ENCODE measurements at regions not wholly inside any gene's neighbourhood (a gene's known extent, or its start where the extent isn't known, plus 50 kb on each side); places are given as distances from the start of the nearest gene placed in this dataset.

GRCh38 chr6:140908505-140908904 lies 1224.2 kb upstream of the GJE1 start:
- no peak for DNase-seq (ENCODE audit: low read depth)

DNA sequence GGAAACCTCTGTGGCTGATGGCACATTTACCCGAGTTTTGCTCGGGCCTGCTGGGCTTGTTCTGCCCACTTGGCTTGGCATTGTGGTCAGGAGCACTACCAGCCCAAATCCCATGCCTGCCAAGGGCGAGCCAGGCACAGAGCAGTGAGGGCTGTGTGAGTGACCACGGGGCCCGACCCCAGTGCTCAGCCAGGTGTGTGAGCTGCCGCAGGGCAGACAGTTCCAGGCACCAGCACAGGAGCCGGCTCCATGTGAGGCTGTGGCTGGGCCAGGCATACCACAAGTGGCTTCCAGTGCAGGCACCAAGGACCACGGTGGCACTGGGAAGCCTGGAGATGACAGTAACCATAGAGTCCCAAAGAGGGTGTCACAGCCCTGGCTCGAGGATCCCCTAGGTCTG lies 1225.5 kb upstream of the GJE1 start:
- no peak for DNase-seq (ENCODE audit: low read depth)

GRCh38 chr6:140905724-140906123 lies 1227.0 kb upstream of the GJE1 start:
- DNase-seq (ENCODE audit: low read depth): no peak

- DNase-seq (ENCODE audit: low read depth): no peak
Observed at GRCh38 chr6:140905050-140905449, 1227.7 kb upstream of the GJE1 start.

DNA sequence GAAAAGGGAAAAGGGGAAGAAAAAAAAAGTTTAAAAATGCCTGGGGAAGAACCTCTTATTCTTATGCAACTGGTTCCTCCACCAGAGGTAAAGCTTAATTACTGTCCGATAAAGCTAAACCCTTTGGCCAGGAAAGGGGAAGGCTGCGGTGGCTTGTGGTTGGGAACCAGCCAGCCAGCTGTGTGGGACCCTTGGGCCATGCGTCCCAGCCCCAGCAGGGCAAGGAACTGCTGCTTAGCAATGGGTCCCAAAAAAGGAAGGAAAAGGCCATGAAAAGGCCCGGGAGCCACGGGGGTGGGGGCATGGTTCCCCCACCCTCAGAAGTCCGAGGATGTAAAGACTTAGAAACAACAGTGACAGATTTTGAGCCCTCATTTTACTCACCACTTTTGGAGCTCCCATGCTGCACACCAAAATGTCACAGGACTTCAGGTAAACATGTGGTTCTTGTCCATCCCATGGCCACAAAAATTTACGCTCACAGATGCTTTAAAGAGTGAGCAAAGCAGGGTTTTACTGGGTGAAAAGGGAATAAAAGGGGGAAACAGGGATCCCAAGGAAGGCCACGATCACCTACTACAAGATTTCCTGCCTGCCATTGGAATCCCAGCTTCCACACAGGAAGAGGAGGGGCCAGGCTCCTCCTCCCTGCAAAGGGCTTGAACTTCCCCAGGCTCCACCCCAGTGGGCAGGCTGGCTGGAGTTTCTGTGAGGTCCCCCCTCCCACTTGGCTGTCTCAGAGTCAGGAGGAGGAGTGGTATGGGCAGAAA lies 1234.7 kb upstream of the GJE1 start:
- DNase-seq (ENCODE audit: low read depth): no peak

- DNase-seq (ENCODE audit: low read depth): no peak
Observed at GRCh38 chr6:140897349-140897748, 1235.4 kb upstream of the GJE1 start.

GRCh38 chr6:140893432-140893831 lies 1239.3 kb upstream of the GJE1 start:
- DNase-seq (ENCODE audit: low read depth): no peak

DNA sequence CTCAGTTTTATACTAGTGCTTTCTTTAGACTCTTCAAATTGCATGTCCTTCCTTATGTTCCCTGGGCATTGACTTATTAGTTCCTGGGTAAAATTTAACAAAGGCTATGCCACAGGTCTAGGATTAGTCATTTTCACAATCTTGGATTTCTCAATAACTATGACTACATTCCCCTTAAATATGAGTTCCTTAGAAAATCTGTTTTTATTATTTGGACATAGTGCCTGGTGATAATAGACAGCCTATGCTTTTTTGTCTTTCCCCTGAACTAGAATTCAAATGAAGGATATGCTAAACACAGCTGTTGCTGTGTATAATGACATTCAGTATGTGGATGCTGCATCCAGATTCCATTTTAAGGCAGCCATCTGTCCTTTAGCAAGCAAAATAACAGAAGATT lies 1252.8 kb upstream of the GJE1 start:
- DNase-seq (ENCODE audit: low read depth): peak; percentile 36

GRCh38 chr6:140874066-140874465 lies 1258.7 kb upstream of the GJE1 start:
- DNase-seq (ENCODE audit: low read depth): no peak

- no peak for DNase-seq (ENCODE audit: low read depth)
Observed at GRCh38 chr6:140872885-140873284, 1259.8 kb upstream of the GJE1 start.

- DNase-seq (ENCODE audit: low read depth): no peak
Observed at GRCh38 chr6:140871911-140872310, 1260.8 kb upstream of the GJE1 start.

DNA sequence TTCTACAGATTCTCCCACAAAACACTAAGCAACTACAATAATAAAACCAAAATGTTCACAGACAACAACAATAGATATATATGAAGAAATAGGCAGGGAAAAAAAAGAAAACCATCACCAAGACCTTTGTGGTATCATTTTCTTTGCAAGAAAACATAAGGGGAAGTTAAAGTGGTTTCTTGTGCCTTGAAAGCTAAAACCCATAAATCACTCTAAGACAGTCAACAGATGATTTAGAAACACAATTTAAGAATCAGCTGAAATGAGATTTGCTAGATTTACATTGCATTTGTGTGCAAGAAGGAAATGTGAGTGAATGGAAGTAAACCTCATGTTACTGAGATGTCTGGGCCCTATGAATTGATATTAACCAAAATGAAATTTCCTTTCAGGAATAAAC lies 1265.4 kb upstream of the GJE1 start:
- no peak for DNase-seq (ENCODE audit: low read depth)

GRCh38 chr6:140858381-140858971 lies 1274.2 kb upstream of the GJE1 start:
- no peak for DNase-seq (ENCODE audit: low read depth)

- DNase-seq (ENCODE audit: low read depth): peak; percentile 56
Observed at GRCh38 chr6:140857739-140858380, 1274.9 kb upstream of the GJE1 start.

- DNase-seq (ENCODE audit: low read depth): no peak
Observed at GRCh38 chr6:140855520-140855919, 1277.2 kb upstream of the GJE1 start.

GRCh38 chr6:140854318-140854717 lies 1278.4 kb upstream of the GJE1 start:
- no peak for DNase-seq (ENCODE audit: low read depth)

DNA sequence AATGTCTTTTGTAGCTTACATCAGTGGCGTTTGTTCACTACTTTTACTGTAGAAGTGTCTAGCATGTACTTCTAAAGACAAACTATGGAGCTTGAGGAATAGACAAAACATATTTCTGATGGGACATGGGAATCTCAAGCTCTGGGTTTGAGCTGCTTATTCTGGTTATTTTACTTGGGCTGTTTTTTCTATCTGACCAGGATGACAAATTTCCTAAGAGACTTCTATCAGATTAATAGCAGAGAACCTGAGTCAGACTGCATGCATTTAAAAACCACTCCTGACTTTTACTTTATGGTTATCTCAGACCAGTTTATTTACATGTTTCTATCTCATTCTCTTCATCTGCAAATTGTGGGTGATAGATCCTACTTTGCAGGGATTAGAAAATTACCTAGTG lies 1282.3 kb upstream of the GJE1 start:
- DNase-seq (ENCODE audit: low read depth): no peak

DNA sequence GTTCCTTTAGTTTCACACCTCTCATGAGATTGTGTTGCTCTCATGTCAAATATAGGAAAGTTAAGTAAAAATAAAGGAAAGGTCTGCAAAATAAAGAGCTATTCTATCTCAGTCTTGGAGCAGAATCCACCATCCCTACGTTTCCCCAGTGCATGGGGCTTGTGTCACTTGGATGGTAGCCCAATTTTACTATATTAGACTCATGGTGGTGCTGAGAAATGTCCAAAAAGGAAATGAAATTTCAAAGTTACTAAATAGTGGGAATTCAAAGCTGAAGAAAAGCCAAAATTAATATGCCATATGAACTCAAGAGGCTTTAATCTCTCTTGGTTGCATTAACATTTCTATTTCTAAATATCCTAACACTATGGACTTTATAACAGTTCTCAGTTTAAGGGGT lies 1283.3 kb upstream of the GJE1 start:
- no peak for DNase-seq (ENCODE audit: low read depth)

- DNase-seq (ENCODE audit: low read depth): no peak
Observed at GRCh38 chr6:140847262-140847645, 1285.5 kb upstream of the GJE1 start.

DNA sequence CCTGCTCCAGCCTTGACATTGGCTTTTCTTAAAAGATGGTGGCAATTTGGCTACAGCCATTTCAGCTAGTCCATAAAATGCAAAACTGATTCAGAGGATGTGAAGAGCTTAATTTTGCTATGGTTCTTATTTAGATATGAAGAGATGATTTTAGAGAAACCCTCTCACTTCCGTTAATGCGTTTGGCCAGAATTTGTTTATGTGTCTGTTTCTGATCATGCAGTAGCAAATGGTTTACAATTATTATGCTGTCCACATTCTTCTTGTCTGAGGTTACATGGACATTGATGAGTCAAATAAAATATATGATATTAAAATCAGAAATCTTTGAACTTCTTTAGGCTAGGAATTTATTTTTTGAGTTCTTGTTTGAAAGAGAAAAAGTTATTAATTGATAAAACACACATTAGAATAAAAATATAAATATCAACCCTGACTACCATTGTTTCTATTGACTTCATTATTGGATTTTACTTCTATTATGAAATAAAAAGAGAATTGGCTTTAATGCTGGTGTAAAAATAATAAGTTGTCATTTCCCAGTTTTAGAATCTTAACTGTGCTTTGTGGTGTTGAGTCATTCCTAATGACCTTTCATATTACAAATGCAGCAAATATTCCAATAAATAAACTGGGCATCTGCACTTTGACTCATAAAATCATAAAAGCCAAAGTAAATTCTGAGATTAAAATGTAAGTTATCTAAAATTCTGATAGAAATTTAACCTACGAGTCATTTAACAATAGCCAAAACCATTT lies 1286.0 kb upstream of the GJE1 start:
- no peak for DNase-seq (ENCODE audit: low read depth)

GRCh38 chr6:140845701-140846100 lies 1287.0 kb upstream of the GJE1 start:
- DNase-seq (ENCODE audit: low read depth): no peak

GRCh38 chr6:140844167-140844566 lies 1288.6 kb upstream of the GJE1 start:
- no peak for DNase-seq (ENCODE audit: low read depth)

DNA sequence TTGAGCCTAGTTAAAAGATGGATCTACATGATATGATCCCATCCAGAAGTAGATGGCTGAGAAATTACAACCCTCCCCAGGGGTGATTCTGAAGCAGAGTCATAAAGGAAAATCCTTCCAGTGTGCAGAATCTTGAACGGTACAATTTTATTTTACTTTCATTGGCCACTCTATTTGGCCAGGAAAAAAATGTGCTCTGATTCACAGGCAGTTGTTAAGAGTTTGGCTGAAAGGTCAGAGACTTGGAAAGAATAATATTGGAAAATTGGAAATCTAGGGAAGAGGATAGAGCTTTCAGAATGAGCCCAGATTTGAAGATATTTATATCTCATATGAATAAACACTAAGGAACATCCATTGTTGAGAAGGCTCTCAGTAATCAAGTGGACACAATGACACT lies 1299.3 kb upstream of the GJE1 start:
- DNase-seq (ENCODE audit: low read depth): no peak

Measured in GM04504 (cell line).